GM23338 (cell line): ENCODE measurements at regions not wholly inside any gene's neighbourhood (a gene's known extent, or its start where the extent isn't known, plus 50 kb on each side); places are given as distances from the start of the nearest gene placed in this dataset.

ENCODE experiments used
- ATAC-seq: fragments of 200-7000 bp; cut with Tn5 transposase; 3 replicates; pipeline ENCODE4 v1.9.1; 2020
- DNase-seq: peaks from one replicate; pipeline ENCODE4 v3.0.0-alpha.2; 2015; ENCODE audit warnings: low spot score
- H2AFZ ChIP-seq: fragments of 200-600 bp; sonication (generic); 2 replicates; pipeline ENCODE4 v1.8.0; 2016; ENCODE audit warnings: antibody characterized with exemption, mild to moderate bottlenecking, moderate library complexity
- H3F3A ChIP-seq: fragments of 200-600 bp; sonication (generic); replicated peaks from 2 replicates; pipeline ENCODE4 v1.8.0; 2017; ENCODE audit warnings: antibody characterized with exemption, mixed run types, low read depth
- H3K27ac ChIP-seq: fragments of 200-600 bp; sonication (generic); 2 replicates; pipeline ENCODE4 v1.6.1; 2016; ENCODE audit warnings: low read depth
- H3K27me3 ChIP-seq: fragments of 200-600 bp; sonication (generic); 2 replicates; pipeline ENCODE4 v1.8.0; 2016; ENCODE audit warnings: mild to moderate bottlenecking, mixed run types, moderate library complexity; ENCODE audit not compliant: insufficient read depth
- H3K36me3 ChIP-seq: fragments of 200-600 bp; sonication (generic); 2 replicates; pipeline ENCODE4 v1.8.0; 2016; ENCODE audit warnings: mild to moderate bottlenecking; ENCODE audit not compliant: insufficient read depth
- H3K4me1 ChIP-seq: fragments of 200-600 bp; sonication (generic); 2 replicates; pipeline ENCODE4 v1.8.0; 2016; ENCODE audit warnings: mild to moderate bottlenecking, moderate library complexity; ENCODE audit not compliant: insufficient read depth
- H3K4me2 ChIP-seq: fragments of 200-600 bp; sonication (generic); 2 replicates; pipeline ENCODE4 v1.7.1; 2017; ENCODE audit warnings: mixed run types
- H3K4me3 ChIP-seq: fragments of 200-600 bp; sonication (generic); 2 replicates; pipeline ENCODE4 v1.6.1; 2016; ENCODE audit warnings: mixed run types
- H3K79me2 ChIP-seq: fragments of 200-600 bp; sonication (generic); replicated peaks from 2 replicates; pipeline ENCODE4 v1.8.0; 2017; ENCODE audit warnings: mild to moderate bottlenecking; ENCODE audit not compliant: insufficient read depth
- H3K9me2 ChIP-seq: fragments of 200-600 bp; sonication (generic); 2 replicates; pipeline ENCODE4 v1.8.0; 2017; ENCODE audit not compliant: insufficient read depth
- H4K20me1 ChIP-seq: fragments of 200-600 bp; sonication (generic); replicated peaks from 2 replicates; pipeline ENCODE4 v1.8.0; 2017; ENCODE audit warnings: mild to moderate bottlenecking; ENCODE audit not compliant: insufficient read depth
- H3K27ac Mint-ChIP-seq: 2 replicates; pipeline ENCODE4 v1.8.0; 2020; ENCODE audit warnings: inconsistent platforms, mild to moderate bottlenecking, moderate library complexity, mixed read lengths
- H3K27me3 Mint-ChIP-seq: 3 replicates; pipeline ENCODE4 v1.8.0; 2022; ENCODE audit warnings: low read depth, mild to moderate bottlenecking, moderate library complexity, mixed read lengths, inconsistent platforms; ENCODE audit not compliant: insufficient read depth, poor library complexity
- H3K36me3 Mint-ChIP-seq: 3 replicates; pipeline ENCODE4 v1.8.0; 2021; ENCODE audit warnings: low read depth, mild to moderate bottlenecking, inconsistent platforms, moderate library complexity, mixed read lengths
- H3K4me1 Mint-ChIP-seq: 3 replicates; pipeline ENCODE4 v1.8.0; 2020; ENCODE audit warnings: mild to moderate bottlenecking, inconsistent platforms, mixed read lengths
- H3K4me3 Mint-ChIP-seq: 3 replicates; pipeline ENCODE4 v1.8.0; 2021; ENCODE audit warnings: moderate library complexity, mild to moderate bottlenecking, inconsistent platforms, mixed read lengths
- H3K9me3 Mint-ChIP-seq: 3 replicates; pipeline ENCODE4 v1.8.0; 2020; ENCODE audit warnings: moderate library complexity, mild to moderate bottlenecking, inconsistent platforms, mixed read lengths
- JUNB ChIP-seq: IDR thresholded peaks from one replicate; pipeline ENCODE4 v1.6.1; 2016; ENCODE audit warnings: antibody characterized with exemption; ENCODE audit not compliant: unreplicated experiment
- NANOG ChIP-seq: IDR thresholded peaks from 2 replicates; pipeline ENCODE4 v1.6.1; 2016; ENCODE audit warnings: antibody characterized with exemption, borderline replicate concordance
- POLR2AphosphoS5 ChIP-seq: IDR thresholded peaks from 2 replicates; pipeline ENCODE4 v1.6.1; 2016; ENCODE audit warnings: antibody characterized with exemption, low read depth
- ZNF114 ChIP-seq: fragments of 250-450 bp; sonication (Bioruptor Pico); IDR thresholded peaks from 2 replicates; pipeline ENCODE4 v1.5.0; 2020; ENCODE audit warnings: mild to moderate bottlenecking, moderate library complexity
- ZNF331 ChIP-seq: fragments of 250-450 bp; sonication (Bioruptor Pico); IDR thresholded peaks from 2 replicates; pipeline ENCODE4 v1.5.0; 2020; ENCODE audit warnings: low read depth, mild to moderate bottlenecking, moderate library complexity
- TF ChIP-seq, protein P1 (sequence below): IDR thresholded peaks from 2 replicates; pipeline ENCODE4 v1.6.1; 2016; ENCODE audit warnings: antibody characterized with exemption
- TF ChIP-seq, protein P2 (sequence below): fragments of 250-450 bp; sonication (Bioruptor Pico); IDR thresholded peaks from 2 replicates; pipeline ENCODE4 v1.5.0; 2020; ENCODE audit warnings: mild to moderate bottlenecking, moderate library complexity

DNA sequence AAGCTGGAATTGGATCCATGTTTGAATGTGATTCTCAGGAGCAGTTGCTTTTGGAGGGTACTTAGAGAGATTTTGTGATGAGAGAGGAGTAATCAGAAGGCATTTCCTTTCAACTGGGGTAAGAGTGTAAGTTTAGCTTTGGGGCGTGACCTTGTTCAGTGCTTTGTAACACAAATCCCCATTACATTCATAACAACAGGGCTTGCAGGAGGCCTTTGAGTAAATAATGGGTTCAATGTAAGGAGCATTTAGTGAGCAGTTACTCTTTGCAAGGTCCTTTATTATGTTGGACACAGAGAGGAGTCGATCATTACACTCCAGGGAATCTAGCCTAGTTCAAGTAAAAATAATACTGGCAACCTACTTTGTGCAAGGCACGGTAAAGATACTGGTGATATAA is 74.0 kb upstream of the AFF2 start:
- 0 out of 2 replicates have a peak overlapping the region, but pooled peaks have one; percentile 65 for H3K27ac ChIP-seq
- peak overlapping the region; percentile 43; the same call in 2 of the 3 replicates for H3K4me3 Mint-ChIP-seq

More for the DNA sequence above, 74.0 kb upstream of the AFF2 start:
- Mint-ChIP-seq H3K36me3 (no peaks in the 10 kb centered on the region; the same call in 2 of the 3 replicates), H3K9me3 (no peaks in the 10 kb centered on the region; the same call in 2 of the 3 replicates), H3K4me1 (peaks cover 22% of the 10 kb centered on the region), H3K27ac (no peak overlapping the region), H3K27me3 (peaks cover 3% of the 10 kb centered on the region)
- DNase-seq (peak; percentile 34), ATAC-seq (peak; percentile 92)
- Histone ChIP-seq H3K9me2 (no peaks in the 10 kb centered on the region), H3K4me2 (peak overlapping the region; percentile 53), H3K79me2 (no peaks in the 10 kb centered on the region), H3F3A (no peaks in the 10 kb centered on the region), H2AFZ (no peak overlapping the region), H3K27me3 (0 out of 2 replicates have a peak, but pooled peaks cover 4% of the 10 kb centered on the region), H4K20me1 (no peaks in the 10 kb centered on the region), H3K36me3 (no peaks in the 10 kb centered on the region), H3K4me1 (peaks cover 10% of the 10 kb centered on the region), H3K4me3 (0 out of 2 replicates have a peak overlapping the region, but pooled peaks have one; percentile 27)
- TF ChIP-seq JUNB = no peak
- no peak for TF ChIP-seq POLR2AphosphoS5
- peak; percentile 91 for TF ChIP-seq NANOG
- TF ChIP-seq, protein P1, sequence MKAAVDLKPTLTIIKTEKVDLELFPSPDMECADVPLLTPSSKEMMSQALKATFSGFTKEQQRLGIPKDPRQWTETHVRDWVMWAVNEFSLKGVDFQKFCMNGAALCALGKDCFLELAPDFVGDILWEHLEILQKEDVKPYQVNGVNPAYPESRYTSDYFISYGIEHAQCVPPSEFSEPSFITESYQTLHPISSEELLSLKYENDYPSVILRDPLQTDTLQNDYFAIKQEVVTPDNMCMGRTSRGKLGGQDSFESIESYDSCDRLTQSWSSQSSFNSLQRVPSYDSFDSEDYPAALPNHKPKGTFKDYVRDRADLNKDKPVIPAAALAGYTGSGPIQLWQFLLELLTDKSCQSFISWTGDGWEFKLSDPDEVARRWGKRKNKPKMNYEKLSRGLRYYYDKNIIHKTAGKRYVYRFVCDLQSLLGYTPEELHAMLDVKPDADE = no peak
- TF ChIP-seq ZNF331 (CRISPR knock-in tag) = no peak
- TF ChIP-seq, protein P2, sequence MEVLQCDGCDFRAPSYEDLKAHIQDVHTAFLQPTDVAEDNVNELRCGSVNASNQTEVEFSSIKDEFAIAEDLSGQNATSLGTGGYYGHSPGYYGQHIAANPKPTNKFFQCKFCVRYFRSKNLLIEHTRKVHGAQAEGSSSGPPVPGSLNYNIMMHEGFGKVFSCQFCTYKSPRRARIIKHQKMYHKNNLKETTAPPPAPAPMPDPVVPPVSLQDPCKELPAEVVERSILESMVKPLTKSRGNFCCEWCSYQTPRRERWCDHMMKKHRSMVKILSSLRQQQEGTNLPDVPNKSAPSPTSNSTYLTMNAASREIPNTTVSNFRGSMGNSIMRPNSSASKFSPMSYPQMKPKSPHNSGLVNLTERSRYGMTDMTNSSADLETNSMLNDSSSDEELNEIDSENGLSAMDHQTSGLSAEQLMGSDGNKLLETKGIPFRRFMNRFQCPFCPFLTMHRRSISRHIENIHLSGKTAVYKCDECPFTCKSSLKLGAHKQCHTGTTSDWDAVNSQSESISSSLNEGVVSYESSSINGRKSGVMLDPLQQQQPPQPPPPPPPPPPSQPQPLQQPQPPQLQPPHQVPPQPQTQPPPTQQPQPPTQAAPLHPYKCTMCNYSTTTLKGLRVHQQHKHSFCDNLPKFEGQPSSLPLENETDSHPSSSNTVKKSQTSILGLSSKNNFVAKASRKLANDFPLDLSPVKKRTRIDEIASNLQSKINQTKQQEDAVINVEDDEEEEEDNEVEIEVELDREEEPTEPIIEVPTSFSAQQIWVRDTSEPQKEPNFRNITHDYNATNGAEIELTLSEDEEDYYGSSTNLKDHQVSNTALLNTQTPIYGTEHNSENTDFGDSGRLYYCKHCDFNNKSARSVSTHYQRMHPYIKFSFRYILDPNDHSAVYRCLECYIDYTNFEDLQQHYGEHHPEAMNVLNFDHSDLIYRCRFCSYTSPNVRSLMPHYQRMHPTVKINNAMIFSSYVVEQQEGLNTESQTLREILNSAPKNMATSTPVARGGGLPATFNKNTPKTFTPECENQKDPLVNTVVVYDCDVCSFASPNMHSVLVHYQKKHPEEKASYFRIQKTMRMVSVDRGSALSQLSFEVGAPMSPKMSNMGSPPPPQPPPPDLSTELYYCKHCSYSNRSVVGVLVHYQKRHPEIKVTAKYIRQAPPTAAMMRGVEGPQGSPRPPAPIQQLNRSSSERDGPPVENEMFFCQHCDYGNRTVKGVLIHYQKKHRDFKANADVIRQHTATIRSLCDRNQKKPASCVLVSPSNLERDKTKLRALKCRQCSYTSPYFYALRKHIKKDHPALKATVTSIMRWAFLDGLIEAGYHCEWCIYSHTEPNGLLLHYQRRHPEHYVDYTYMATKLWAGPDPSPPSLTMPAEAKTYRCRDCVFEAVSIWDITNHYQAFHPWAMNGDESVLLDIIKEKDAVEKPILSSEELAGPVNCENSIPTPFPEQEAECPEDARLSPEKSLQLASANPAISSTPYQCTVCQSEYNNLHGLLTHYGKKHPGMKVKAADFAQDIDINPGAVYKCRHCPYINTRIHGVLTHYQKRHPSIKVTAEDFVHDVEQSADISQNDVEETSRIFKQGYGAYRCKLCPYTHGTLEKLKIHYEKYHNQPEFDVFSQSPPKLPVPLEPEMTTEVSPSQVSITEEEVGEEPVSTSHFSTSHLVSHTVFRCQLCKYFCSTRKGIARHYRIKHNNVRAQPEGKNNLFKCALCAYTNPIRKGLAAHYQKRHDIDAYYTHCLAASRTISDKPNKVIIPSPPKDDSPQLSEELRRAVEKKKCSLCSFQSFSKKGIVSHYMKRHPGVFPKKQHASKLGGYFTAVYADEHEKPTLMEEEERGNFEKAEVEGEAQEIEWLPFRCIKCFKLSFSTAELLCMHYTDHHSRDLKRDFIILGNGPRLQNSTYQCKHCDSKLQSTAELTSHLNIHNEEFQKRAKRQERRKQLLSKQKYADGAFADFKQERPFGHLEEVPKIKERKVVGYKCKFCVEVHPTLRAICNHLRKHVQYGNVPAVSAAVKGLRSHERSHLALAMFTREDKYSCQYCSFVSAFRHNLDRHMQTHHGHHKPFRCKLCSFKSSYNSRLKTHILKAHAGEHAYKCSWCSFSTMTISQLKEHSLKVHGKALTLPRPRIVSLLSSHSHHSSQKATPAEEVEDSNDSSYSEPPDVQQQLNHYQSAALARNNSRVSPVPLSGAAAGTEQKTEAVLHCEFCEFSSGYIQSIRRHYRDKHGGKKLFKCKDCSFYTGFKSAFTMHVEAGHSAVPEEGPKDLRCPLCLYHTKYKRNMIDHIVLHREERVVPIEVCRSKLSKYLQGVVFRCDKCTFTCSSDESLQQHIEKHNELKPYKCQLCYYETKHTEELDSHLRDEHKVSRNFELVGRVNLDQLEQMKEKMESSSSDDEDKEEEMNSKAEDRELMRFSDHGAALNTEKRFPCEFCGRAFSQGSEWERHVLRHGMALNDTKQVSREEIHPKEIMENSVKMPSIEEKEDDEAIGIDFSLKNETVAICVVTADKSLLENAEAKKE (CRISPR knock-in tag) = 0 out of 2 replicates have a peak, but pooled peaks have one; percentile 8
- TF ChIP-seq ZNF114 (CRISPR knock-in tag) = no peak
